GM19238 (cell line): ENCODE measurements at regions not wholly inside any gene's neighbourhood (a gene's known extent, or its start where the extent isn't known, plus 50 kb on each side); places are given as distances from the start of the nearest gene placed in this dataset.

Experiments used
- DNase-seq: peaks from one replicate; pipeline ENCODE4 v3.0.0; 2011; ENCODE audit warnings: low spot score; ENCODE audit not compliant: insufficient read length

DNA sequence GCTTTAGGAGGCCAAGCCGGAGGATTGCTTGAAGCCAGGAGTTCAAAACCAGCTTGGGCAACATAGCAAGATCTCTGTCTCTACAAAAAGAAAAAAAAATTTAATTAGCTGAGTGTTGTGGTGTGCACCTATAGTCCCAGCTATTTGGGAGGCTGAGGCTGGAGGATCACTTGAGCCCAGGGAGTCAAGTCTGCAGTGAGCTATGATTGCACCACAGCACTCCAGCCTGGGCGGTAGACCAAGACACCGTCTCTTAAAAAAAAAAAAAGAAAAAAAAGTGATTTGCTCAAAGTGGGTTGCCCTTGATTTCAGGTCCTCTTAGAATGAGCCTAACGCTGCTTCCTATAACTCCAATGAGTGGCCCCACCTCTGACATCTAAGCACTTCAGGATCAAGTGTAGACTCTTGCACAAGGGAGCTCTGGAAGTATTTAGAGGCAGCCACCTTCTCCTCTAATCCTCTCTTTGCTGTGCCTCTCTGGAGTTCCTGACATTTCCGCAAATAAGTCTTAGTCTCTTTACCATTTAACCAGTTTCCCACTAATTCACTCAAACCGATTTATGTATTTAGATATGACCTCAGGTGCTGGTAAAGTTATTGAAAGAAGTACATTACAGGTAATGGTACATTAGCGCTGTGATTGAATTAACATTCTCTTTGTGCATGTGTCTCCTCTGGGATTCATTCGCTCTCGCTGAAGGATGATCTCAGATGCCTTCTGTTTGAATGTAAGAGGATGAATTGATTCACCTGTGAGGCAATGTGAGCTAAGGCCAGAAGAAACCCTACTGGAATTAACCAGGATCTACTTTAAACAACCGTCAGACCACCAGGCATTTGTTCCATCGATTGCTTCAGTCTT lies 60.8 kb upstream of the CELF2 start:
- no peak for DNase-seq

DNA sequence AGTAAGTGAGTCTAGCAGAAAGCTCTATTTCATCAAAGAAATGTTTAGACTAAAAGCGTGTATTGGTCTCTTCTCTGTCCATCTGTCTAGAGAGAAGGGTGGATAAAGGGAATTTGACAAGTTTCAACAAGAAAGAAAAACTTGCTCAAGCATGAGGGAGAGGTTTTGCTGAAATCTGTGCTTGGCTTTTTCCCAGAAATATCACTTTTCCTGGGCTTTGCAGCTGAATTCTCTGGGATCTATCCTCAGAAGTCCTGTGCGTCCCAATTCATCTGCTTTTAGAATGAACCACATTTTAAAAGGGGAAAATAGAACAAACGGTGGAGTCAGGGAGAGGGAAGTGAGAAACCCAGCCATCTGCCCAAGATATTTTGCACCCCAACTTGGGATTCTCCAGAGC lies 59.6 kb upstream of the CELF2 start:
- DNase-seq = no peak

- DNase-seq = no peak
These were observed 58.0 kb upstream of the CELF2 start for GRCh38 chr10:10959666-10960065.

DNA sequence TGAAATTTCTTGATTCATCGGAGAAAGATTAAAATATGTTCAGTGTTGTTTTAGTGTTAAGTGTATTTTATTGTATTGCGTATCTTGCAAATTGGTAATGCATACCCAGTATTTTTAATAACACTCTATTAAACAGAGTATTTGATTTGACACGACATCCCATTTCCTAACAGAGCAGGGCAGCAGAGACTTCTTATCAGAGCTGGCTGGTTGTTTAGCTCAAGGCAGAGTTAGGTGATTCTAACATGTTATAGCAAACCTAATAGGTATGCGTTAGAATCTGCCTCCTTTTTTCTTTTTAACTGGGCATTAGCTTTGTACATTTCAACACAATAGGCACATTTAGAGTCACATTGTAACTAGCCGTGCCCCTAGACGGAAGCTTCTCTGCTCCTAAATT lies 57.1 kb upstream of the CELF2 start:
- no peak for DNase-seq

DNA sequence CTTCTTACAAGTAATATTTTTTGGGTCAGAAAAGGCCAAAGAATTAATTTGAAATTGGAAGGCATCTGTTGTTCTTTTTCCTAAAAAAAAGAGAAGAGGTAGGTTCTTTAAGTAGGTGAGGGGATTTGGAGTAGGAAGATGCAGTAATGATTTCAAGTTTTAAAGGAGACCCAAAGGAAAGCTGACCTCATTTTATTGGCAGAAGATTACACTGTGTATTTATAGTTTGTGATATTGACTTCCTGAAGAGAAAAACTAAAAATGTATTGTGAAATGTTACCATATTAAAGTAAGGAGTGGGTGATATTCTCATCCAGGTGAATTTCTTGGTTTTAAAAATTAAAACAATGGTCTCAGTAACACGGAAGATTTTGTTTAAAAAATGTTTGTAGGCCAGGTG lies 56.6 kb upstream of the CELF2 start:
- DNase-seq = no peak

DNA sequence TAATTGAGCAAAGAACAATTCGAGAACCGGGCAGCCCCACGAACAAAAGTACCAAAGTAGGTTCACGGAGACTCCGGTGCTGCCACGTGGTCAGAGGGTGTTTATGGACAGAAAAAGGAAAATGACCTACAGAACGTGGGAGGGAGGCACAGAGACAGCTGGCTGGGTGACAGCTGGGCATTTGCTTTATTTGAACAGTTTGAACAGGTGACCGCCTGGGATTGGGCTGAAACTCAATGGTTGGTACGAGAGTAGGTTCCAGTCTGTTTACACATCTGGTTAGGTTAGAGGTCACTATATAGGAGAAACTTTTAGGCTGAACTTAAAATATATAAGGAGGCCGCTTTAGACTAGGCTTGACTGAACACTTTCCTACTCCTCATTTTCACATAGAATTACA lies 50.6 kb upstream of the CELF2 start:
- no peak for DNase-seq

GRCh38 chr10:10967581-10968256 lies 50.0 kb upstream of the CELF2 start:
- DNase-seq = no peak
